SHP77 treated with DMSO at 0.1 percent for 48 hours (cell line): ENCODE measurements at regions not wholly inside any gene's neighbourhood (a gene's known extent, or its start where the extent isn't known, plus 50 kb on each side); places are given as distances from the start of the nearest gene placed in this dataset.

Experiments used
- DNase-seq: peaks from one replicate; lab custom pipeline; 2025; lab: John Stamatoyannopoulos, UW

DNA sequence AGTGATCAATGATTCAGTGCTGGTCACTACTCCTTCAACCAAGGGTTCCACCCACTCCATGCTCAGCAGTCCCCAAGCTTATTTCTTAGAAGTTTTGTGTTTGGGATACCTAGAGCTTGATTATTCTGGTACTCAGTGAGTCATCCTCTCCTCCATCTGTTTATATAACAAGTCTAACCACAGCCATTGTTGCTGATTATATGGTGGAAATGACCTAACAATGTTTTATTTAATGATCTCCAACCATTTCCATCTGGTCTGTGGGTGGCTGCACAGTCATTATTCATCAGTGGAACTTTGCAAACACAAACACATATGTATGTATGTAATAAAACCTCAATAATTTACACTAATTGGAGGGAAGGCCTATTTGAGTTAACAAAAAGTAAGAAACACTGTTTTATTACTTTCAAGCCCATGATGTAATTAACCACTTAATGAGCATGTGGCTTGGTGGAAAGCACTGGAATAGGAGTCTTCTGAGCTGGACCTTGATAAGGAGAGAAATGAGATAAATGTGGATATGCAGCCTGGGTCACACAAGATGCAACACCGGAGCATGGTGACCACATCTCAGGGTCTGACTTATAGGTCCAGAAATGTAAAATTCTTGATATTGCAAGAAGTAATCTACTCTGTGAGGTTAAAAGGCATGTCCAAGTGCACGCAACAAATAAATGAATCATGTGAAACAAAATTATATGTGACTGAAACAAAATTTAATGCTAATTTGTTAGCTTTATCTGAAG is 99.0 kb upstream of the WLS start:
- no peak for DNase-seq

DNA sequence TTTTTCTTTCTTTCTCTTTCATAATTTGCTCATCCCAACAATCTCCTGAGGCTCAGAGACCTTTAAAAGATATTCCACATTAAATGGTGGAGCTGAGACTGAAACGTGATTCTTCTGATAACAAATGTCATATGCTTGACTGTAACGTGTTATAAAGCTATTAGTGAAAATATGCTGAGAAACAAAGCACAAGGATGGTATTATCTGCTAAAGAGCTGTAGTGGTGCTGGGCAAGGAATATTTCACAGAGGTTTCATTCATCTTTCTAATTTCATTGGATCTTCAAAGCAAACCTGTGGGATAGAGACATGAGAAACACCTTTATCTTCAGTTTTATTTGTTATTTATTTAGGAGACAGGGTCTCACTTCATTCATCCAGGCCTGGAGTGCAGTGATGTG is 98.1 kb upstream of the WLS start:
- no peak for DNase-seq

DNA sequence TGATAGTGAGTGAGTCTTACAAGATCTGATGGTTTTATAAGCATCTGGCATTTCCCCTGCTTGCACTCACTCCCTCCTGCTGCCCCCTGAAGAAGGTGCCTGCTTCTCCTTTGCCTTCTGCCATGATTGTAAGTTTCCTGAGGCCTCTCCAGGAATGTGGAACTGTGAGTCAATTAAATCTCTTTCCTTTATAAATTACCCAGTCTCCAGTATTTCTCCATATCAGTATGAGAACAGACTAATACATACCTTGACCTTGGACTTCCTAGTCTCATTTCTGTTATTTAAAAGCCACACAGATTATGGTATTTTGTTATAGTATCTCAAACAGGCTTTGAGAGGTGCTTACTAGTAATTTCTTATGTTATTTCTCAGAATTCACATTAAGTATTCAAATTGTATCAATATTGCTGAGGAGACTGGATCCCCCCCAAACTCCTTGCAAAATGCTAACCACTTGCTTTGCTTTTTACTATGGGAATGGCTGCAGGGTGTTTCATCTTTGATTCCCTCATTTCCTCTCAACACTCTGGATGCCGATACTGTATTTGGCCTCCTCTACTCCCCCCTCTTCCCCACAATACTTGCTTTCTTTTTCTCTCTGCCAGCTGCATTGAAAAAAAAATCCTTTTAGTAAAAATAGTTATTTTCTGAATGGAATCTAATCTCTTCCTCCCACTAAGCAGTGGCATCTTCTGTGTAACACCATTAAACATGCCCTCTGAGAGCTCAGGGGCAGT is 96.9 kb upstream of the WLS start:
- DNase-seq: no peak

DNA sequence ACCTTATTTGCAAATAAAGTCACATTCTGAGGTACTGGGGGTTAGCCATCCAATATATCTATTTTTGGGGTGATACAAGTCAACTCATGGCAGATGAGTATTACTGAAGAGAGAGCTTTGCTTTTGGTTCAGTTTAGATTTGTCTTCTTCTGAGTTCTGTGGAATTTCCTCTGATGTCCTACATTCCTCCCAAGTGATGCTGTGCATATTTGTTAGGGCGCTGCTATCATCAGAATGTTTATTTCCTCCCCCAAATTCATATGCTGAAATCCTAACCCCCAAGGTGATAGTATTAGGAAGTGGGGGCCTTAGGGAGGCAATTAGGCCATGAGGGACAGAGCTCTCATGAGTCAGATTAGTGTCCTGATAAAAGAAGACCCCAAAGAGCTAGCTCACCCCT is 96.2 kb upstream of the WLS start:
- no peak for DNase-seq

DNA sequence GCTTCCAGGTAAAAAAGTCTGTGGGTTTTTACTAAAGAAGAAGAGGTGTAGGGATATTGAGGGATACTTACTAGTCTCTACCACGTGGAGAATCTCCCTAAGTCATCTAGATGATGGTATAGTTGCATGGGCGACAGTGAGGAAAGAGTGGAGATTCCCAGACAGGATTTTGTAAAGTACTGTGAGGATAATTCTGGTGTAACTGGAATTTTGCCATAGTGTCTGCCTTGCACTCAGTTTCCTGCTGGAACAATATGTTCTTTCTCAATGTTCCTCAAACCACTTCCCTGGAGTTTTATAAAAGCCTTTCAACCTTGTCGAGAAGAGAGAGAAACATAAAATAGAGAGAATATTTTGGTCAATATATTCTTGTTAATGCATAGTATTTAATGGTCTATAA is 95.1 kb upstream of the WLS start:
- DNase-seq: no peak

DNA sequence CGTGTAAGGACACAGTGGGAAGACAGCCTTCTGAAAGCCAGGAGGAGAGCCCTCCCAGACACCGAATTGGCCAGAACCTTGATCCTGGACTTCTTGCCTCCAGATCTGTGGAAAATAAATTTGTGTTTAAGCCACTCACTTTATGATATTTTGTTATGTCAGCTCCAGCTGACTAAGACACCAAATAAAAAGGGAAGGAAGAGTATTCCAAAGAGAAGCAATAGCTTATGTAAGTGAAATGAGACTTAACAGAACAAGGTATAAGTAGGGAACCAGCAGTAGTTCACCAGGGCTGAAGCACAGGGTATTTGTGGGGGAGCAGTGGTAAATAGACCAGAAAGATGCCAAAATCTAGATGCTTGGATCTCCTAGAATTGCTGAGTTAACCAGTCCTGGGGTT is 94.2 kb upstream of the WLS start:
- no peak for DNase-seq

DNA sequence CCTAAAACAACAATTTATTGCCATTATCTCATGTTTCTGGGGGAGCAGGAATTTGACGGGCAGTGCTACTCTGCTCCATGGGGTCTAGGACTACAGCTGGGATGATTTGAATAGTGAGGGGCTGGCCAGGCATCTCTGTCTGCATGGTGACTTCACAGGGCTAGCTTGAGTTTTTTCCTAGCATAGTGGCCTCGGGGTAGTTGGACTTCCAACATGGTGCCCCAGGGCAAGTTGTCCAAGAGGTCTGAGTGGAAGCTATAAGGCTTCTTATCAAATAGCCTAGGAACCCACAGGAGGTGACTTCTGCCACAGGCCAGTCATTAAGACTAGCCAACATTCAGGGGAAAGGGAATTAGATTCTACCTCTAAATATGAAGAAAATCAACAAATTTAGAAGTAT is 92.0 kb upstream of the WLS start:
- DNase-seq: no peak

DNA sequence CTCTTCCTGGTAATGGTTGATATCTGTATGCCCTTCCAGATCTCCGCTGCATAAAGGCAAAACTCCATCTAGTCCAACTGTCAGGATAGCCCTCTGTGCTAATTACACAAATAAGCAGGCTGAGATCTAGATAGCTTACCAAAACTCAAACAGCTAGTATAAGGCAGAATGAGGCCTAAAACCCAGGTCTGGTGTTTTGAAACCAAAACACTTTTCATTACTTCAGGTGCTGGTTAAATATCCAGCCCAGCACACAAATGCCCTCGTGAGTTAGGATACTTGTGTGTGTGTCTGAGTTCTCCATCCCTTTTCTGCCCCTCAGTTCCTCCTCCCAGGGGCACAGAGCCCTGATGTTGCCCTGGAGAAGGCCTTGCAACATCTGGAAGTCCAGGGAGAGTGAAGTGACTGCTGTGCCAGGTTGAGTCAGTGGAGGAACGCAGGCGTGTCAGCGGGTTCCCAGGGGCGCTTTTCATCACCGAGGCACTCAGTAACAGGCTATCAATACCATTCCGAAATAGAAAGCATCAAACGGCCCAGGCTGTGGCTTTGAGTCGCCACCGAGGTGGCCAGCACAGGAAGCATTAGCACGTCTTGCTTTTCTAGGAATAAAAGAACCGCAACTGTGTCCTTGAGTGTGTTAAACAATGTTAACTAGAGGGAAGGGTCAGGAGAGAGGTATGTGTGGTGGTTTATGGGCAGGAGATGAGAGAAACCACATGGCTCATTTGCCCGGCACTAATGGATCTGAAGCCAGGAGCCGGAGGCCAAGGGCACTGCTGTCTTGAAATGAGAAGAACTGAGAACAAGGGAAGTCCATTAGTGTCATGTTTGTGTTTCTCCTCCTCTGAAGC is 90.7 kb upstream of the WLS start:
- no peak for DNase-seq

DNA sequence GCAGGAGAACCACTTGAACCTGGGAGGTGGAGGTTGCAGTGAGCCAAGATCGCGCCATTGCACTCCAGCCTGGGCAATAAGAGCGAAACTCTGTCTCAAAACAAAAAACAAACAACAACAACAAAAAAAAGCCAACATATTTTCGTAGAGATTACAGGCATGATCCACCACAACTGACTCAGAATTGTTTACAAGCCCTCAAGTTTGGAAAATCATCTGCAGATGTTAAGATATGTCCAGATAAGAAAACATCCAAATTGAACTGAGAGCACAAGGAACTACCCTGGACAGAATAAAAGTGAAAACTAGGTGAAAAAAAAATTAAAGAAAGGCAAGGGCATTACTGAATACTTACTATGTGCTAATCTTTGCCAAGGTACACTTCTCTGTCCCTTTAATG is 89.8 kb upstream of the WLS start:
- DNase-seq: no peak

DNA sequence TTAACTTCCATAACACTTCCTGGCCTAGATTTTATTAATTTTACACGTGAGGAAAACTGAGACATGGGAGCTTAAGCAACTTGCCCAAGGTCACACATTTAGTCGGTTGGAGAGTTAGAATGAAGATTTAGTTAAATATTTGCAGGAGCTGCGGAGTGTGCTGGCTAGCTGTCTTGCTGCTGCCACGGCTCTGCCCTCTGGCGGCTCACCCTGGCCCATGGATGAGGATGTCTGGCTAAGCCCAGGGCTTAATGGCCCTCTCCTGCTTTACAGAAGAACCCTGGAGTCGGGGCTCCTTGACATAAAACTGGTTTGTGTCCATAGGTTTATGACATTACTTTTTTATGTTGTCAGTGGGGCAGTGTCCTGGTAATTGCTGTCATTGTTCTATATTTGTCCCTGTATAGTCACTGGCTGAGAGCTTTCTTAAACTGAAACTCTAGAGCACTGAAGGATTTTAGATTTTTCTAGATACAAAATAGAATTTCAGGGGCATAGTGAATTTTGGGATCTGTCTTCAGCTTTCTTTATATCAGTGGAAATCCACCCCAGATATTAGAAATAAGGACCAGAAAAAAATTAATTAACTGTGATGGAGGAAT is 88.9 kb upstream of the WLS start:
- DNase-seq: peak; percentile 52

DNA sequence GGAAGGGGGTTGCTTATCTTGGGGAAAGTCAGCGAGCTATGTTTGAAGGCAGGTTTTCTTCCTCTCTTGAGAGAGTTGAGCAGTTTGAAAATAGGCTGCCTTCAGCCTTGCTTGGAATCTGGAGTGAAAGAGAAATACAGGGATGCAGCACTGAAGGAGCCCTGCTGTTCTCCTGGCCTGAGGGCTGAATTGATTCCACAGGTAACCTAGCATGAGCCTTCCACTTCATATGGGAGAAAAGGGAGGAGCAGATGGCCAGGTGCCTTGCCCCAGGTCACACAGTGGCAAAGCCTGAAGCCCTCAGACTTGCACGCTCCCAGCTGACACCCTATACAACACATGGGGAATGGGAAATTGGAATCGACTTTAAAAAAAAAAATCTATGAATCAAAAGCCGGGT is 88.0 kb upstream of the WLS start:
- DNase-seq: no peak

DNA sequence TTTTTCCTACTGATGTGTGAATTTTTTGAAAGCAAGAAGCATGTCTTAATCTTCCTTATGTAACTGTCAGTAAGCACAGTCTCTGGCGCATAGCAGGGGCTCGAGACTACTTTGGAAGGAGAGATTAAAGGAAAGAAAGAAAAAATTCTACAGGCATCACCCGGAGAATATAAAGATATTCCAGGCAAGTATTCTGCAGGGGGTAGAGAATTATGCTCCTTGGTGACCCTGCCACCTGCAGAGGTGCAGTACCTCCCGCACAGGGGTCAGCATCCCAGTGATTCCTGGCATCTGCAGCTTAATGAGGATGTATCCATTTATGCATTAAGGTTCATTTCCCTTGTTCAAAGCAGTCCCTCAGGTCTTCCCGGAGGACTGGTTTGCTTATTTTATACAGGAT is 87.6 kb upstream of the WLS start:
- DNase-seq: no peak

DNA sequence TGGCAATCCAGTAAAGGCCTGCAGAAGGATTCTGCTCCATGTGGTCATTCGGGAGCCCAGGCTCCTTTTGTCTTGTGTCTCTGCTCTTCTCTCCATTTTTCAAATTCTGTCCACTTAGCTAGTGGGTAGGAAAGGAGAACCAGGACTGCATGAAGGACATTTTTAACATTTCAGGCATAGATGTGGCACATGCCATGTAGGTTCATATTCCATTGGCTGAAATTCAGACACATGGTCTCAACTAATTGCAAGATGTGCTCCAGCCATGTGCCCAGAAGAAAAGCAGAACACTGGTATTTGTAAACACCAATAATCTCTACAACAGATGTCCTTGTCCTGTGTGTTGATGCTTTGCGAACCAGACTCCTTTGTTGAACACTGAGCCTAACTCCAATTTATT is 85.2 kb upstream of the WLS start:
- DNase-seq: no peak

DNA sequence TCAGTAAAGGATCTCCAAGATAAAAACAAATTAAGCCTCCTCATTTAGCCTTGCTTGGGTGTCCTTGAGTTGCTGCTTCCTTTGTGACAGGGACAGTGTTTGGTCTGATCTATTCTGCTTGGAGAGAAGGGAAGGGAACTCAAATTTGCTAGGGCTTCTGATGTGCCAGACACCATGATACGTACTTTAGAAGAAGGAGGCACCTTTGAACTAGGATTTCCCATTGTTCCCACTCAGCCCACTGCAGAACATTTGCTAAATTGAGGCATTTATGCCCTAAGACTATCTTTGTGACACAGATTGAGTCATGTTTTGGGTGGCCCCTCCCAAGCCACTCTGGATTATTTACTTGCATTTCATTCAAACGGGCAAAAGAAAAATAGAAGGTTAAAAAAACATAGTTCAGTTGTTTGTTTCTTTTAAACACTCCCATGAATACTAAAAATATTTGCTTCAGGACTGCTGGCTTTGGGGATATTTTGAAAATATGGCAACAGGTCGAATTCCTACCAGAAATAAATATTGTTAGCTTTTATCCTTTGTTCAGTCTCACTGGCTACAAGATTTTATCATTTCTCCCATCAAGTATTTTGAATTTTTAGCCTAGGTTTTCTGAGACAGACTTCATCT is 81.9 kb upstream of the WLS start:
- DNase-seq: no peak

DNA sequence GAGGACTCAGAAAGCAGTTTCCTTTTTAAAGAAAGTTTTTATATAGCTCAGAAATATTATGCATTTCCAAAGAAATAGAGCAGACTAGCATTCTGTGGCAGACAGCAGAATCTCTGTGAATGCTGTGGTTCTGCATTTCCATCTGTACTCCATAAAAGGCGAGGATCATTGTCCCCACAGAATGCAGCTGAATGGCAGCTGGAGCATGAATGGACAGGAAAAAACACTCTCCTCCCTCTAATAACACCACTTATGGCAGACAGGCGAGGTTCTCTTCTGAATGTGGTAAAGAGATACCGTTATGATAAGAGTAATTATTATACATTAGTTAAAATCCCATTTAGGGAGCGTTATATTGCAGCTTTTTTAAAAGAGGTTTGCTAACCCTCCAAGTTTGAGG is 81.4 kb upstream of the WLS start:
- peak; percentile 60 for DNase-seq

DNA sequence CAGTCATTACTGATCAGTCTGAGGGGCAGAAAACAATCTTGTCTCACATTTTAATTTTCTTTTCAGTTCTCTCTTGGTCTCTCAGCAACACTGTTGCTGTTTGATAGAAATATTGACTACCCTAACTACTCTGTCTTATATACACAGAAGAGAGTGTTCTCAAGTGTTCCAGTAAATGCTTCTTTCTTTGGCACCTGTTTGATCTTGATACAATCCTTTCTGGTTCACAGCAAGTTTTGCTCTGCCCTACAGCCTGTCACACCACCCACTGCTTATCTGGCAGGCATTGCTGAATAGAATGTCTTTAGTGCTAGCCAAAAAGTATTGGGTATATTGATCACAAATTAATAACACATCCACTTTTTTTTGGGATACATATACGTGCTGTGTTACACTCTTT is 75.7 kb upstream of the WLS start:
- DNase-seq: no peak

DNA sequence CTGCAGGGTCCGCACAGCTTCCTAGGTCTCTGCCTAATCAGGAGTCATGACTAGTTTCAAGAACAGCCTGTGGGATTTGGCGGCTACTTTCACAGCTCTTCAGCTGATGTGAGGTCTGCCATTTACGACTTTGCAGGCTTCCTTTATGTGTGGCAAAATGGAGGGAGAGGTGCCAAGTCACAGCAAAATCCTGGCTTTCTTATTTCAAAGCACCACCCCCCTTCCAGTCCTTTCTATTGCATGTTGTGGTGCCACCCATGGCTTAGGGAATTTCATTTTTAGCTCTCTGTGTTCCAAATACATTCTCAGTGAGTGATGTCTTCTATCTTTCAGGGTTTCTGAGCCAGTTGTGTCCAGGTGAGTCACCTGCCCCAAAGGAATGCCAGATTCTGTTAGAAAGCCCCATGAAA is 75.1 kb upstream of the WLS start:
- no peak for DNase-seq

DNA sequence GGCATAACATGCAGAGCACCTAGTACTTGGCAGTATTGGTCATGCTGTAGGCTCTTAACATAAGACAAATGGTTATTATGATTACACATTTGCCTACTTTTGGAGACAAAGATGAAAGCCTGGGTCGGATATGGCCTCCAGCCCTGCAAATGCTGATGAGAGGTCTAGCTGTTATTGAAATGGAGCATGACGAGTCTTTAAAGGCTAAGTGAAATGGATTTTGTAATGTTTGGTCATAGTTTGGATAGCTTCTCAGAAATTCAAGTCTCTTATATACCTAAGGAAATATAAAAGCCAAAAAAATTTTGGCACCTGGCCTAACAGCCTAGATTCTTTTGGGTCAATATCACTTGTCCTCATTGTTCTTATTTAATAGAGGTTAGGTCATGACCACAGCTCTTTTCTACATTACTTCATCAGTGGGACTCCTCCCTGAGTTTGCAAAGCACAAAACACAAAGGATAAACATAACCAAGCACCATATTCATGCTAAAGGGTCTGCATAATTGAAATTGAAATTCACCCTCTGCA is 69.2 kb upstream of the WLS start:
- DNase-seq: no peak

DNA sequence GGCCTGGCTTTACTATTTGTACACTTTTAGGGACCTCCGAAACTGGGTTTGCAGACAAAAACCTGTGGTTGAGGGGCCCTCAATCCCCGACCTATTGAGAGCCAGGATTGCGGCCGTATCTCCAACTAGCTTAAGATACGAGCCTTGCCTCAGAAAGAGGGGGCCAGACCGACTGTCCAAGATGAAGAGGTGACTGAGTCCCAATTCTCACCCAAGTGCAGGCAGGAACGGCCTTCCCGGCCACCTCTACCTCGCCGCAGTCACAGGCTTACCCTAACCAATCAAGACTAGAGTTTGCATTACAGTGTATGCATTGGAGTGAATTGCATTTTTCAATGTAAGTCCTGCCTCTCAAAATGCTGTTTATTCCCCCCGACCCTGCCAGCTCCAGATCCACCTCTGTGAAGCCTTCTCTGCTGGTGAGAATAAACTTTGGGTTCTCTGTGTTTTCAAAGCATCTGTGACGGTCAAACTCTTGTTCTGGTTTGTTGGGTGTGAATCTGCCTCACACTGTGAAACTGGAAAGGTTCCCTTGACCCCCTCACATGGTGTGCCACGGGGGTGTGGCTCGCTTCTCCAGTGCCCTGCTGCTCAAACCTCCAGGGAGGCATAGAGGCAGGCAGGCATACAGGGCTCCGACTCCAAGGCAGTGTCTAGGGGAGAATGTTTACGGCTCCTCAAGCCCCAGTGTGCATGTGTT is 62.2 kb upstream of the WLS start:
- DNase-seq: no peak

DNA sequence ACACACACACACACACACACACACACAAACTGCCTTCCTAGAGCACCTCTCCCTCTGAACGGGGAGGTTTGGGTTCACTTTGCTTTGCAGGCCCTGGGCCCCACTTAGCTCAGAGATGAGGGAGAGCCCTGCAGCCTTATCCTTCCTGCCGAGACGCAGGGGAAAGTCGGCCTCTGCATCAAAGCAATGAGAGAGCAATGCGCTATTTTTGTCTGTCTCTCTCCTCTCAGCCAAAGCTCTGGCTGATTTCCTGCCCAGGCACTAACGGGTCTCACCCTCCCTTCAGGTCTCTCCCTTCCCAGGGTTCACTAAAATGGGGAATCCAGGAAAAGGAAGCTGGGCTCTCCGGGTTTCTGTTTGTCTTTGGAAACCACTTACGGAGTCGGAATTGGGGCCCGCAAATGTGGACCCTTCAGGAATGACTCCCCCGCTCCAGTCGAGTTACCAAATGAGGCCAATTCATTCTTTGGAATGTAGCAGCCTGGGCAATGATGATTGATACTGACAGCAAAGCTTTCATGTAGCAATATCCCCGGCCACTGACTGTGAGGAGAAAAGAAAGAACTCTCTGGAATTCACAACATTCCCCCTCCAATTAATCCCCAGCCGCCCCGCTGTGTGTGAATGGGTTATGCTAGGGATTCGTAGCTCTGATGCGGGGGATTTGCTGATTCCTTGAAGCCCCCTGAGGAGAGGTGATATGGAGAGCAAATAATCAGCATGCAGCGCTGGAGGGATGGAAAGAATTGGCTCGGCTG is 61.5 kb upstream of the WLS start:
- DNase-seq: no peak
